ENCODE measurements at regions not wholly inside any gene's neighbourhood (a gene's known extent, or its start where the extent isn't known, plus 50 kb on each side); places are given as distances from the start of the nearest gene placed in this dataset.

DNA sequence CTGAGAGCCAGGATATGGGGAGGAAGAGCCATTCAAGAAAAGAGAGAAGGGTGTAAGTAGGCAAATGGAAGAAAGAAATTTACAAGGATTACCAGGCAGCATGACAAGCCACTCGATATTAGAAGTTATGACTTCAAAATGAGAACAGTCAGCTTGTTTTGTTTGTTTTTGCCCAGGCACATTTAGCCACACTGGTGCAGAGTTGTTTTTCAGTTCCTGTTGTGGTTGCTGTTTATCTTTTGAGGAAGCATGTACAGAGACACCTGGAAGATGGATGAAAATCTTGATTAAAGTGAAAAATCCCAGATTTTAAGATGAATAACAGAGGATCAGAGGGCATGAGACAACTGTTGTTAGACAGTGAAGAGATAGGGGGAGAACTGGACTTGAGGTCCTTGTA, 199.1 kb downstream of the MTRR start:
- TF ChIP-seq, protein P1, sequence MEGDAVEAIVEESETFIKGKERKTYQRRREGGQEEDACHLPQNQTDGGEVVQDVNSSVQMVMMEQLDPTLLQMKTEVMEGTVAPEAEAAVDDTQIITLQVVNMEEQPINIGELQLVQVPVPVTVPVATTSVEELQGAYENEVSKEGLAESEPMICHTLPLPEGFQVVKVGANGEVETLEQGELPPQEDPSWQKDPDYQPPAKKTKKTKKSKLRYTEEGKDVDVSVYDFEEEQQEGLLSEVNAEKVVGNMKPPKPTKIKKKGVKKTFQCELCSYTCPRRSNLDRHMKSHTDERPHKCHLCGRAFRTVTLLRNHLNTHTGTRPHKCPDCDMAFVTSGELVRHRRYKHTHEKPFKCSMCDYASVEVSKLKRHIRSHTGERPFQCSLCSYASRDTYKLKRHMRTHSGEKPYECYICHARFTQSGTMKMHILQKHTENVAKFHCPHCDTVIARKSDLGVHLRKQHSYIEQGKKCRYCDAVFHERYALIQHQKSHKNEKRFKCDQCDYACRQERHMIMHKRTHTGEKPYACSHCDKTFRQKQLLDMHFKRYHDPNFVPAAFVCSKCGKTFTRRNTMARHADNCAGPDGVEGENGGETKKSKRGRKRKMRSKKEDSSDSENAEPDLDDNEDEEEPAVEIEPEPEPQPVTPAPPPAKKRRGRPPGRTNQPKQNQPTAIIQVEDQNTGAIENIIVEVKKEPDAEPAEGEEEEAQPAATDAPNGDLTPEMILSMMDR (IDR thresholded peaks at IDR 0.05; ENCODE audit: low read length) = no peak
- no peak for TF ChIP-seq EZH2 (IDR thresholded peaks at IDR 0.05; ENCODE audit: borderline replicate concordance, low read length)

All from OCI-LY1 (cell line).